Stimulated activated CD4-positive, alpha-beta T cell treated with anti-CD3 and anti-CD28 coated beads, Interleukin-12 subunit alpha, Interleukin-12 subunit beta, amount 100 ng/mL, for 4 hours (primary cell): ENCODE measurements at regions not wholly inside any gene's neighbourhood (a gene's known extent, or its start where the extent isn't known, plus 50 kb on each side); places are given as distances from the start of the nearest gene placed in this dataset.

Source experiments
- DNase-seq: peaks from one replicate; pipeline ENCODE4 v3.0.0-alpha.2; 2020

GRCh38 chr4:155616117-155616516 is 50.5 kb upstream of the GUCY1A1 start:
- no peak for DNase-seq

- DNase-seq, result no peak
Measured at GRCh38 chr4:155615081-155615887, 51.4 kb upstream of the GUCY1A1 start.

- DNase-seq, result no peak
Measured at GRCh38 chr4:155614111-155614762, 52.4 kb upstream of the GUCY1A1 start.

GRCh38 chr4:155612074-155612473 is 54.6 kb upstream of the GUCY1A1 start:
- DNase-seq, result no peak

GRCh38 chr4:155611501-155611900 is 55.1 kb upstream of the GUCY1A1 start:
- DNase-seq, result no peak

- no peak for DNase-seq
Measured at GRCh38 chr4:155610143-155610542, 56.5 kb upstream of the GUCY1A1 start.

GRCh38 chr4:155609455-155610059 is 57.1 kb upstream of the GUCY1A1 start:
- DNase-seq, result no peak

- no peak for DNase-seq
Measured at GRCh38 chr4:155608225-155608885, 58.3 kb upstream of the GUCY1A1 start.

GRCh38 chr4:155607481-155607880 is 59.2 kb upstream of the GUCY1A1 start:
- no peak for DNase-seq

GRCh38 chr4:155604718-155605626 is 61.7 kb upstream of the GUCY1A1 start:
- DNase-seq, result no peak

GRCh38 chr4:155603360-155603891 is 63.2 kb upstream of the GUCY1A1 start:
- DNase-seq, result no peak

GRCh38 chr4:155602351-155603140 is 64.1 kb upstream of the GUCY1A1 start:
- no peak for DNase-seq

- no peak for DNase-seq
Measured at GRCh38 chr4:155600244-155600643, 66.4 kb upstream of the GUCY1A1 start.

GRCh38 chr4:155599596-155599995 is 67.1 kb upstream of the GUCY1A1 start:
- DNase-seq, result no peak

GRCh38 chr4:155599085-155599484 is 67.6 kb upstream of the GUCY1A1 start:
- DNase-seq, result no peak

GRCh38 chr4:155597933-155598451 is 68.7 kb upstream of the GUCY1A1 start:
- no peak for DNase-seq

GRCh38 chr4:155597281-155597680 is 69.4 kb upstream of the GUCY1A1 start:
- DNase-seq, result no peak

- no peak for DNase-seq
Measured at GRCh38 chr4:155593793-155594192, 72.9 kb upstream of the GUCY1A1 start.

GRCh38 chr4:155592938-155593297 is 73.7 kb upstream of the GUCY1A1 start:
- no peak for DNase-seq

GRCh38 chr4:155592179-155592937 is 74.3 kb upstream of the GUCY1A1 start:
- no peak for DNase-seq
